IMR-90 (cell line): ENCODE measurements at regions not wholly inside any gene's neighbourhood (a gene's known extent, or its start where the extent isn't known, plus 50 kb on each side); places are given as distances from the start of the nearest gene placed in this dataset.

Experiments
- ATAC-seq: fragments of 200-7000 bp; cut with Tn5 transposase; 2 replicates; pipeline ENCODE4 v1.9.1; 2020; ENCODE audit warnings: low read depth, mild to moderate bottlenecking, moderate library complexity
- BruUV-seq: library from RNA; stranded (reverse); fragments of 400-500 nt; replicated peaks from 2 replicates; lab custom pipeline; 2021; lab: Mats Ljungman, UMichigan
- CTCF ChIA-PET: fragments of 300-600 bp; formaldehyde crosslinking; extraction: SDS; loops from one replicate; lab custom pipeline; 2021; ENCODE audit warnings: antibody characterized with exemption; lab: Yijun Ruan, JAX
- POLR2A ChIA-PET: fragments of 300-600 bp; sonication (Branson Sonifier 250); formaldehyde crosslinking; loops from one replicate; lab custom pipeline; 2022; ENCODE audit warnings: antibody characterized with exemption; ENCODE audit not compliant: unreplicated experiment; lab: Charles Lee
- DNase-seq: peaks from one replicate; pipeline ENCODE4 v3.0.0; 2013
- H2AFZ ChIP-seq: replicated peaks from 2 replicates; pipeline ENCODE3; 2013; ENCODE audit warnings: low read length, mild to moderate bottlenecking; ENCODE audit not compliant: poor library complexity
- H2AK5ac ChIP-seq: 2 replicates; pipeline ENCODE4 v1.6.1; 2013; ENCODE audit warnings: low read depth, low read length, inconsistent platforms
- H2AK9ac ChIP-seq: replicated peaks from 2 replicates; pipeline ENCODE3; 2013; ENCODE audit warnings: mild to moderate bottlenecking, low read depth, low read length, moderate library complexity; ENCODE audit not compliant: poor library complexity
- H2BK120ac ChIP-seq: 2 replicates; pipeline ENCODE4 v1.6.1; 2013; ENCODE audit warnings: low read depth, low read length, inconsistent platforms
- H2BK15ac ChIP-seq: 3 replicates; pipeline ENCODE4 v1.6.1; 2013; ENCODE audit warnings: low read depth, low read length, inconsistent platforms
- H2BK20ac ChIP-seq: 2 replicates; pipeline ENCODE4 v1.6.1; 2013; ENCODE audit warnings: low read depth, mild to moderate bottlenecking, inconsistent platforms, low read length, moderate library complexity
- H2BK5ac ChIP-seq: 2 replicates; pipeline ENCODE4 v1.6.1; 2013; ENCODE audit warnings: mild to moderate bottlenecking, low read depth, low read length, inconsistent platforms; ENCODE audit not compliant: poor library complexity, severe bottlenecking
- H3K14ac ChIP-seq: replicated peaks from 2 replicates; pipeline ENCODE4 v1.6.1; 2013; ENCODE audit warnings: low read depth, low read length, inconsistent platforms
- H3K18ac ChIP-seq: 2 replicates; pipeline ENCODE4 v1.6.1; 2013; ENCODE audit warnings: low read depth, low read length, control low read depth
- H3K23ac ChIP-seq: 2 replicates; pipeline ENCODE4 v1.6.1; 2013; ENCODE audit warnings: low read depth, low read length, inconsistent platforms
- H3K27ac ChIP-seq: 2 replicates; pipeline ENCODE4 v1.5.1; 2013; ENCODE audit warnings: mild to moderate bottlenecking, control low read depth, low read length; ENCODE audit not compliant: insufficient read depth
- H3K27me3 ChIP-seq: 2 replicates; pipeline ENCODE4 v1.6.1; 2013; ENCODE audit warnings: low read length; ENCODE audit not compliant: control insufficient read depth, insufficient read depth
- H3K36me3 ChIP-seq: 2 replicates; pipeline ENCODE4 v1.6.1; 2013; ENCODE audit warnings: low read length, mixed read lengths; ENCODE audit not compliant: control insufficient read depth, insufficient read depth
- H3K4ac ChIP-seq: 2 replicates; pipeline ENCODE4 v1.6.1; 2013; ENCODE audit warnings: low read depth, low read length, inconsistent platforms
- H3K4me1 ChIP-seq: 2 replicates; pipeline ENCODE4 v1.6.1; 2013; ENCODE audit warnings: low read length, mixed read lengths; ENCODE audit not compliant: control insufficient read depth, insufficient read depth
- H3K4me2 ChIP-seq: 2 replicates; pipeline ENCODE4 v1.6.1; 2013; ENCODE audit warnings: low read depth, mild to moderate bottlenecking, control low read depth, low read length, moderate library complexity
- H3K4me3 ChIP-seq: 2 replicates; pipeline ENCODE4 v1.5.1; 2013; ENCODE audit warnings: low read depth, mild to moderate bottlenecking, control low read depth, low read length, moderate library complexity; ENCODE audit not compliant: insufficient read depth
- H3K56ac ChIP-seq: 2 replicates; pipeline ENCODE4 v1.6.1; 2013; ENCODE audit warnings: low read length, inconsistent platforms; ENCODE audit not compliant: insufficient read depth; ENCODE audit errors: extremely low read depth
- H3K79me1 ChIP-seq, 2 experiments: 2 replicates each; pipeline ENCODE4 v1.6.1; 2013; ENCODE audit warnings: low read length in 2 of 2, inconsistent platforms in 1 of 2, low read depth in 1 of 2
- H3K9ac ChIP-seq: 2 replicates; pipeline ENCODE4 v1.6.1; 2013; ENCODE audit warnings: low read depth, low read length, control low read depth
- H3K9me1 ChIP-seq: 2 replicates; pipeline ENCODE4 v1.6.1; 2013; ENCODE audit warnings: low read length, inconsistent platforms; ENCODE audit not compliant: insufficient read depth
- H3K9me3 ChIP-seq: 2 replicates; pipeline ENCODE4 v1.6.1; 2013; ENCODE audit warnings: low read length; ENCODE audit not compliant: control insufficient read depth, insufficient read depth
- H4K20me1 ChIP-seq: 2 replicates; pipeline ENCODE4 v1.6.1; 2013; ENCODE audit warnings: low read length, inconsistent platforms; ENCODE audit not compliant: insufficient read depth
- H4K5ac ChIP-seq: 2 replicates; pipeline ENCODE4 v1.6.1; 2013; ENCODE audit warnings: mild to moderate bottlenecking, low read depth, low read length, control low read depth
- H4K8ac ChIP-seq, 2 experiments: 2 replicates each; pipeline ENCODE4 v1.6.1; 2013; ENCODE audit warnings: low read depth in 2 of 2, low read length in 2 of 2, control low read depth in 1 of 2, inconsistent platforms in 1 of 2
- H4K91ac ChIP-seq: 2 replicates; pipeline ENCODE4 v1.6.1; 2013; ENCODE audit warnings: low read depth, low read length, inconsistent platforms; ENCODE audit not compliant: insufficient read depth
- BHLHE40 ChIP-seq: fragments of 150-350 bp; IDR thresholded peaks from 2 replicates; pipeline ENCODE4 v1.6.1; 2016; ENCODE audit warnings: mild to moderate bottlenecking, low read depth, low read length
- CEBPB ChIP-seq: IDR thresholded peaks from 2 replicates; pipeline ENCODE4 v1.6.1; 2012; ENCODE audit warnings: low read depth, low read length, improper control_type of control experiment
- CHD1 ChIP-seq: IDR thresholded peaks from 2 replicates; pipeline ENCODE4 v1.6.1; 2012; ENCODE audit warnings: low read depth, low read length, improper control_type of control experiment
- FOS ChIP-seq: fragments of 150-350 bp; IDR thresholded peaks from 2 replicates; pipeline ENCODE4 v1.6.1; 2016; ENCODE audit warnings: low read depth, low read length
- MAFK ChIP-seq: IDR thresholded peaks from 2 replicates; pipeline ENCODE4 v1.6.1; 2012; ENCODE audit warnings: low read depth, low read length, improper control_type of control experiment
- MXI1 ChIP-seq: IDR thresholded peaks from 2 replicates; pipeline ENCODE4 v1.6.1; 2012; ENCODE audit warnings: low read depth, mild to moderate bottlenecking, low read length, moderate library complexity, borderline replicate concordance
- RCOR1 ChIP-seq: IDR thresholded peaks from 2 replicates; pipeline ENCODE4 v1.6.1; 2012; ENCODE audit warnings: mild to moderate bottlenecking, low read length, improper control_type of control experiment; ENCODE audit not compliant: insufficient replicate concordance
- RFX5 ChIP-seq: IDR thresholded peaks from 2 replicates; pipeline ENCODE4 v1.8.0; 2012; ENCODE audit warnings: low read depth, mild to moderate bottlenecking, low read length, moderate library complexity
- SMC3 ChIP-seq: fragments of 150-350 bp; IDR thresholded peaks from 2 replicates; pipeline ENCODE4 v1.6.1; 2016; ENCODE audit warnings: low read depth, mild to moderate bottlenecking, antibody characterized with exemption, low read length, moderate library complexity
- dilution Hi-C: fragments of 300-500 bp; cut with HindIII; formaldehyde crosslinking; loops from one replicate; pipeline ENCODE4 v1.14.3; 2018; ENCODE audit warnings: low sequenced_read_pairs; ENCODE audit not compliant: unreplicated experiment
- in situ Hi-C: fragments of 300-500 bp; cut with MboI; formaldehyde crosslinking; loops from 3 replicates; pipeline ENCODE4 v1.14.3; 2019; ENCODE audit warnings: low sequenced_read_pairs, inconsistent platforms, mixed read lengths
- intact Hi-C: fragments of 100-400 bp; cut with micrococcal nuclease; formaldehyde crosslinking; loops from 2 replicates; pipeline ENCODE4 v1.10.0; 2022
- TF ChIP-seq, protein P1 (sequence below): conservative IDR thresholded peaks from 2 replicates; pipeline ENCODE4 v1.5.1; 2012; ENCODE audit warnings: mild to moderate bottlenecking, low read depth, low read length, improper control_type of control experiment
- TF ChIP-seq, protein P2 (sequence below): fragments of 150-350 bp; IDR thresholded peaks from 2 replicates; pipeline ENCODE4 v1.6.1; 2017; ENCODE audit warnings: mild to moderate bottlenecking, antibody characterized with exemption, low read length, low read depth
- TF ChIP-seq, protein P3 (sequence below): fragments of 150-350 bp; IDR thresholded peaks from 2 replicates; pipeline ENCODE4 v1.6.1; 2016; ENCODE audit warnings: low read depth, mild to moderate bottlenecking, low read length, moderate library complexity, borderline replicate concordance

DNA sequence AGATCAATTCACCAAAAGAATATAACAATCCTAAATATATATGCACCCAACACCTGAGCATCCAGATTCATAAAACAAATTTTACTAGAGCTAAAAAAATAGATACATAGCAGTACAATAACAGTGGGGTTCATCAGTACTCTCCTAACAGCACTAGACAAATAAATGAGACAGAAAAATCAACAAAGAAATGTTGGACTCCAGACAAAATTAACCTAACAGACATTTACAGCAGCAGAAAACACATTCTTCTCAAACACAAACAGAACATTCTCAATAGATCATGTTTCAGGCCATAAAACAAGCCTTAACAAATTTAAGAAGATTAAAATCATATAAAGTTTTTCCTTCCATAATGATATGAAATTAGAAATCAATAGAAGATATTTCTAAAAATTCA lies 124.8 kb upstream of the NECTIN3 start:
- no TSS peak for BruUV-seq
- no peaks in the 10 kb centered on the region for H4K20me1 ChIP-seq

More for the DNA sequence above, 124.8 kb upstream of the NECTIN3 start:
- ChIA-PET POLR2A (no interaction called here), CTCF (no interaction called here)
- dilution Hi-C loops: no loop called here
- H3K9me1 ChIP-seq: no peaks in the 10 kb centered on the region
- no peaks in the 10 kb centered on the region for H3K36me3 ChIP-seq
- TF ChIP-seq, protein P1, sequence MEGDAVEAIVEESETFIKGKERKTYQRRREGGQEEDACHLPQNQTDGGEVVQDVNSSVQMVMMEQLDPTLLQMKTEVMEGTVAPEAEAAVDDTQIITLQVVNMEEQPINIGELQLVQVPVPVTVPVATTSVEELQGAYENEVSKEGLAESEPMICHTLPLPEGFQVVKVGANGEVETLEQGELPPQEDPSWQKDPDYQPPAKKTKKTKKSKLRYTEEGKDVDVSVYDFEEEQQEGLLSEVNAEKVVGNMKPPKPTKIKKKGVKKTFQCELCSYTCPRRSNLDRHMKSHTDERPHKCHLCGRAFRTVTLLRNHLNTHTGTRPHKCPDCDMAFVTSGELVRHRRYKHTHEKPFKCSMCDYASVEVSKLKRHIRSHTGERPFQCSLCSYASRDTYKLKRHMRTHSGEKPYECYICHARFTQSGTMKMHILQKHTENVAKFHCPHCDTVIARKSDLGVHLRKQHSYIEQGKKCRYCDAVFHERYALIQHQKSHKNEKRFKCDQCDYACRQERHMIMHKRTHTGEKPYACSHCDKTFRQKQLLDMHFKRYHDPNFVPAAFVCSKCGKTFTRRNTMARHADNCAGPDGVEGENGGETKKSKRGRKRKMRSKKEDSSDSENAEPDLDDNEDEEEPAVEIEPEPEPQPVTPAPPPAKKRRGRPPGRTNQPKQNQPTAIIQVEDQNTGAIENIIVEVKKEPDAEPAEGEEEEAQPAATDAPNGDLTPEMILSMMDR: no peak
- no peak for TF ChIP-seq MAFK
- TF ChIP-seq CEBPB: no peak
- no peak for TF ChIP-seq BHLHE40
- TF ChIP-seq MXI1: no peak
- TF ChIP-seq, protein P2, sequence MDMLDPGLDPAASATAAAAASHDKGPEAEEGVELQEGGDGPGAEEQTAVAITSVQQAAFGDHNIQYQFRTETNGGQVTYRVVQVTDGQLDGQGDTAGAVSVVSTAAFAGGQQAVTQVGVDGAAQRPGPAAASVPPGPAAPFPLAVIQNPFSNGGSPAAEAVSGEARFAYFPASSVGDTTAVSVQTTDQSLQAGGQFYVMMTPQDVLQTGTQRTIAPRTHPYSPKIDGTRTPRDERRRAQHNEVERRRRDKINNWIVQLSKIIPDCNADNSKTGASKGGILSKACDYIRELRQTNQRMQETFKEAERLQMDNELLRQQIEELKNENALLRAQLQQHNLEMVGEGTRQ: no peak
- no peak for TF ChIP-seq SMC3
- TF ChIP-seq, protein P3, sequence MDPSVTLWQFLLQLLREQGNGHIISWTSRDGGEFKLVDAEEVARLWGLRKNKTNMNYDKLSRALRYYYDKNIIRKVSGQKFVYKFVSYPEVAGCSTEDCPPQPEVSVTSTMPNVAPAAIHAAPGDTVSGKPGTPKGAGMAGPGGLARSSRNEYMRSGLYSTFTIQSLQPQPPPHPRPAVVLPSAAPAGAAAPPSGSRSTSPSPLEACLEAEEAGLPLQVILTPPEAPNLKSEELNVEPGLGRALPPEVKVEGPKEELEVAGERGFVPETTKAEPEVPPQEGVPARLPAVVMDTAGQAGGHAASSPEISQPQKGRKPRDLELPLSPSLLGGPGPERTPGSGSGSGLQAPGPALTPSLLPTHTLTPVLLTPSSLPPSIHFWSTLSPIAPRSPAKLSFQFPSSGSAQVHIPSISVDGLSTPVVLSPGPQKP: no peak
- TF ChIP-seq RCOR1: no peak
- no peak for TF ChIP-seq CHD1
- no peak for TF ChIP-seq FOS
- no peak for TF ChIP-seq RFX5
- H2AFZ ChIP-seq: no peak overlapping the region
- H2BK15ac ChIP-seq: no peak overlapping the region
- no peak overlapping the region for H4K91ac ChIP-seq
- H3K27ac ChIP-seq: no peak overlapping the region
- H3K4ac ChIP-seq: no peak overlapping the region
- H3K4me3 ChIP-seq: no peak overlapping the region
- intact Hi-C loops: no loop called here
- H2BK20ac ChIP-seq: no peak overlapping the region
- no peak overlapping the region for H2AK5ac ChIP-seq
- DNase-seq: no peak
- no peak overlapping the region for H2BK120ac ChIP-seq
- no peak overlapping the region for H3K23ac ChIP-seq
- no peak overlapping the region for H4K5ac ChIP-seq
- no peaks in the 10 kb centered on the region for H3K79me1 ChIP-seq
- H3K27me3 ChIP-seq: no peaks in the 10 kb centered on the region
- H2AK9ac ChIP-seq: no peak overlapping the region
- no peak overlapping the region for H3K14ac ChIP-seq
- peaks cover 38% of the 10 kb centered on the region for H3K9me3 ChIP-seq
- H4K8ac ChIP-seq: no peak overlapping the region
- no peak overlapping the region for H3K56ac ChIP-seq
- H3K4me2 ChIP-seq: no peak overlapping the region
- H3K9ac ChIP-seq: no peak overlapping the region
- H3K18ac ChIP-seq: no peak overlapping the region
- no peak overlapping the region for H2BK5ac ChIP-seq
- in situ Hi-C loops: no loop called here
- H3K4me1 ChIP-seq: no peaks in the 10 kb centered on the region
- no peak for ATAC-seq
